GM18505 (cell line): ENCODE measurements at regions not wholly inside any gene's neighbourhood (a gene's known extent, or its start where the extent isn't known, plus 50 kb on each side); places are given as distances from the start of the nearest gene placed in this dataset.
A peak's percentile ranks its signal among the peaks of the same experiment; 100 is the strongest.

Experiments used
- ATAC-seq: cut with Tn5 transposase; IDR thresholded peaks from one replicate; pipeline ENCODE4 v1.9.1; 2021; ENCODE audit not compliant: unreplicated experiment
- POLR2A ChIP-seq: IDR thresholded peaks from 4 replicates; pipeline ENCODE4 v1.6.1; 2011; ENCODE audit warnings: borderline replicate concordance; ENCODE audit not compliant: insufficient read depth, insufficient read length; ENCODE audit errors: extremely low read depth

GRCh38 chr4:56183344-56183959 is 203.8 kb downstream of the AASDH start:
- no peak for TF ChIP-seq POLR2A
- peak; percentile 84 for ATAC-seq

- no peak for TF ChIP-seq POLR2A
- ATAC-seq, result no peak
Observed at GRCh38 chr4:56182356-56182755, 204.9 kb downstream of the AASDH start.

- ATAC-seq, result no peak
- no peak for TF ChIP-seq POLR2A
Observed at GRCh38 chr4:56181140-56181953, 205.9 kb downstream of the AASDH start.

GRCh38 chr4:56169061-56169460 is 218.2 kb downstream of the AASDH start:
- TF ChIP-seq POLR2A, result no peak
- ATAC-seq, result no peak

- TF ChIP-seq POLR2A, result no peak
- ATAC-seq, result no peak
Observed at GRCh38 chr4:56164907-56165306, 216.2 kb downstream of the CEP135 start.

- no peak for ATAC-seq
- TF ChIP-seq POLR2A, result no peak
Observed at GRCh38 chr4:56160636-56161035, 211.9 kb downstream of the CEP135 start.

- TF ChIP-seq POLR2A, result no peak
- no peak for ATAC-seq
Observed at GRCh38 chr4:56158483-56158882, 209.7 kb downstream of the CEP135 start.

GRCh38 chr4:56156141-56156540 is 207.4 kb downstream of the CEP135 start:
- no peak for ATAC-seq
- TF ChIP-seq POLR2A, result no peak

GRCh38 chr4:56155432-56155831 is 206.7 kb downstream of the CEP135 start:
- no peak for TF ChIP-seq POLR2A
- no peak for ATAC-seq

- no peak for ATAC-seq
- TF ChIP-seq POLR2A, result no peak
Observed at GRCh38 chr4:56149591-56149990, 200.8 kb downstream of the CEP135 start.

GRCh38 chr4:56148428-56148827 is 199.7 kb downstream of the CEP135 start:
- TF ChIP-seq POLR2A, result no peak
- no peak for ATAC-seq

GRCh38 chr4:56147371-56147770 is 198.6 kb downstream of the CEP135 start:
- no peak for TF ChIP-seq POLR2A
- no peak for ATAC-seq

GRCh38 chr4:56146956-56147355 is 198.2 kb downstream of the CEP135 start:
- no peak for ATAC-seq
- no peak for TF ChIP-seq POLR2A

- ATAC-seq, result no peak
- no peak for TF ChIP-seq POLR2A
Observed at GRCh38 chr4:56142088-56142487, 193.3 kb downstream of the CEP135 start.
